K562 (cell line): ENCODE measurements at regions not wholly inside any gene's neighbourhood (a gene's known extent, or its start where the extent isn't known, plus 50 kb on each side); places are given as distances from the start of the nearest gene placed in this dataset.

Experiments used
- ATAC-seq: fragments of 200-7000 bp; cut with Tn5 transposase; 3 replicates; pipeline ENCODE4 v1.9.1; 2020; ENCODE audit warnings: moderate library complexity
- BruUV-seq: library from RNA; stranded (reverse); fragments of 400-500 nt; replicated peaks from 2 replicates; lab custom pipeline; 2021; lab: Mats Ljungman, UMichigan
- CTCF ChIA-PET: fragments of 300-600 bp; formaldehyde crosslinking; extraction: SDS; loops from one replicate; lab custom pipeline; 2021; ENCODE audit warnings: low intra/inter-chr PET ratio; lab: Yijun Ruan, JAX
- POLR2A ChIA-PET: fragments of 300-600, 350-650 bp; sonication (Branson Sonifier 250); formaldehyde crosslinking; extraction: SDS; loops from one replicate; lab custom pipeline; 2021; ENCODE audit warnings: antibody characterized with exemption, inconsistent platforms; lab: Yijun Ruan, JAX
- DNase-seq, 4 experiments: peaks; one replicate each; pipeline versions ENCODE4 v3.0.0 to v3.0.0-alpha.2; 2011 to 2018; ENCODE audit warnings: low spot score in 3 of 4, mixed read lengths in 3 of 4; ENCODE audit errors: extremely low read depth in 1 of 4
- FAIRE-seq: peaks from 2 replicates; lab custom pipeline; 2011; peaks lifted over from hg19 to GRCh38; lab: Jason Lieb, UNC
- H2AFZ ChIP-seq: 2 replicates; pipeline ENCODE4 v1.6.0; 2011; ENCODE audit warnings: low read depth, low read length, control low read depth, inconsistent platforms
- H3K27ac ChIP-seq: fragments of 200-600 bp; 3 replicates; pipeline ENCODE4 v1.8.0; 2011; ENCODE audit warnings: low read depth, mild to moderate bottlenecking, control low read depth, inconsistent platforms, low read length, moderate library complexity, mixed read lengths; ENCODE audit errors: extremely low read depth
- H3K27me3 ChIP-seq, 2 experiments: fragments of 300-600 bp in 1 of 2; 2 replicates in 1 of 2; 3 replicates in 1 of 2; pipeline versions ENCODE4 v1.6.0 to v1.8.0; 2011; ENCODE audit warnings: inconsistent platforms in 2 of 2, low read length in 2 of 2, mild to moderate bottlenecking in 1 of 2, mixed read lengths in 1 of 2, moderate library complexity in 1 of 2; ENCODE audit not compliant: control insufficient read depth in 2 of 2, insufficient read depth in 2 of 2
- H3K36me3 ChIP-seq: fragments of 300-600 bp; 3 replicates; pipeline ENCODE4 v1.8.0; 2011; ENCODE audit warnings: mild to moderate bottlenecking, low read length, inconsistent platforms; ENCODE audit not compliant: control insufficient read depth, insufficient read depth
- H3K4me1 ChIP-seq, 2 experiments: fragments of 200-600 bp in 1 of 2; replicated peaks in 1 of 2; 2 replicates in 1 of 2; 3 replicates in 1 of 2; pipeline versions ENCODE4 v1.5.1 to v1.8.0; 2011; ENCODE audit warnings: inconsistent platforms in 2 of 2, low read length in 2 of 2, mild to moderate bottlenecking in 1 of 2, mixed read lengths in 1 of 2, moderate library complexity in 1 of 2; ENCODE audit not compliant: control insufficient read depth in 2 of 2, insufficient read depth in 2 of 2
- H3K4me2 ChIP-seq: 2 replicates; pipeline ENCODE4 v1.6.1; 2011; ENCODE audit warnings: low read length, control low read depth, inconsistent platforms, mixed read lengths; ENCODE audit not compliant: insufficient read depth
- H3K4me3 ChIP-seq: fragments of 200-600 bp; sonication (generic), shearing (Covaris generic); 2 replicates; pipeline ENCODE4 v1.5.1; 2016; ENCODE audit warnings: control low read depth, inconsistent platforms
- H3K79me2 ChIP-seq: fragments of 200-600 bp; 3 replicates; pipeline ENCODE4 v1.8.0; 2011; ENCODE audit warnings: low read length, inconsistent platforms; ENCODE audit not compliant: control insufficient read depth, insufficient read depth
- H3K9ac ChIP-seq, 2 experiments: 2 replicates each; pipeline versions ENCODE4 v1.6.0 to v1.6.1; 2011; ENCODE audit warnings: low read depth in 2 of 2, low read length in 2 of 2, control low read depth in 1 of 2, inconsistent platforms in 1 of 2, mild to moderate bottlenecking in 1 of 2, mixed read lengths in 1 of 2; ENCODE audit not compliant: insufficient read depth in 1 of 2
- H3K9me1 ChIP-seq: one replicate; pipeline ENCODE4 v1.6.0; 2011; ENCODE audit warnings: inconsistent platforms, mild to moderate bottlenecking, low read length, moderate library complexity; ENCODE audit not compliant: control insufficient read depth, insufficient read depth
- H3K9me3 ChIP-seq: replicated peaks from 2 replicates; pipeline ENCODE4 v1.5.1; 2011; ENCODE audit warnings: low read depth, low read length, inconsistent platforms; ENCODE audit not compliant: control insufficient read depth, insufficient read depth
- H4K20me1 ChIP-seq: replicated peaks from 2 replicates; pipeline ENCODE4 v1.6.1; 2011; ENCODE audit warnings: low read length, inconsistent platforms, mixed read lengths; ENCODE audit not compliant: control insufficient read depth, insufficient read depth
- MCM2 ChIP-seq: fragments of 450-650 bp; IDR thresholded peaks from 2 replicates; pipeline ENCODE4 v1.6.1; 2017; ENCODE audit warnings: low read depth, mild to moderate bottlenecking
- STAT6 ChIP-seq: sonication (generic); formaldehyde crosslinking; IDR thresholded peaks from 2 replicates; pipeline ENCODE4 v1.8.1; 2023; ENCODE audit warnings: mild to moderate bottlenecking, missing genetic modification reagents
- WGBS: fragments of 100-300 bp; shearing (Covaris generic); methylation state at CpG from one replicate; pipeline ENCODE4 v1.1.6; 2016; ENCODE audit warnings: low coverage, mixed read lengths; ENCODE audit not compliant: insufficient coverage; ENCODE audit errors: missing lambda C conversion rate; 5-methylcytosine and 5-hydroxymethylcytosine counted together
- in situ Hi-C: fragments of 300-500 bp; cut with MboI; formaldehyde crosslinking; loops from 4 replicates; pipeline ENCODE4 v1.15.0; 2018; ENCODE audit warnings: inconsistent platforms, mixed read lengths
- intact Hi-C: fragments of 100-400 bp; cut with micrococcal nuclease; formaldehyde crosslinking; loops from 2 replicates; pipeline ENCODE4 v1.14.2; 2022
- TF ChIP-seq, protein P1 (sequence below), 2 experiments: fragments of 450-650 bp; IDR thresholded peaks; 2 replicates each; pipeline ENCODE4 v1.6.1; 2016; ENCODE audit warnings: mild to moderate bottlenecking in 2 of 2, borderline replicate concordance in 1 of 2, low read depth in 1 of 2, moderate library complexity in 1 of 2
- TF ChIP-seq, protein P2 (sequence below): fragments of 450-650 bp; IDR thresholded peaks from 2 replicates; pipeline ENCODE4 v1.6.1; 2018; ENCODE audit not compliant: partially characterized antibody

DNA sequence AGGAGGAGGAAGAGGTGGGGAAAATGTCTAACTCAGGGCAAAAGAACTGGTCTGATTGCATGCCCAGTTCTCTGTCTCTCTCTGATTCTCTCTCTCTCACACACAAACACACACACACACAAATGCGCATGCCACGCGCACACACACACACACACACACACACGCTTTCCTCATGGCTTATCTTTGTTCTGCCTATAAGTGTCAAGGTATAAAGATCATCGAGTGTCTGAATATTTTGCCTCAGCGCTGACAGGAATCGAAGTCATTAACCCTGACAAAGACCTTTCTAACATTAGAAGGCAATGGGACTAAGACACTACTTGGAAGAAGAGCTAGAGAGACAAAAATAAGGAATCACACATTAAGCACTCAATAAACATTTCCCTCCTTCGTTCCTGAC is 497.1 kb upstream of the KLHL29 start:
- no peak overlapping the region for H3K4me3 ChIP-seq
- no peaks in the 10 kb centered on the region for H3K4me1 ChIP-seq
- CTCF ChIA-PET, result no interaction called here
- H3K9me1 ChIP-seq, result no peaks in the 10 kb centered on the region
- H3K4me2 ChIP-seq, result no peak overlapping the region
- POLR2A ChIA-PET, result no interaction called here
- 0% methylated on average over 8 of the region's 8 CpGs for WGBS
- H3K9ac ChIP-seq, result no peak overlapping the region
- no peaks in the 10 kb centered on the region for H3K27me3 ChIP-seq
- ATAC-seq (no peak), FAIRE-seq (no peak), DNase-seq (no peak)
- TF ChIP-seq MCM2 (no peak), STAT6 (CRISPR knock-in tag) (no peak)
- TF ChIP-seq, protein P1, sequence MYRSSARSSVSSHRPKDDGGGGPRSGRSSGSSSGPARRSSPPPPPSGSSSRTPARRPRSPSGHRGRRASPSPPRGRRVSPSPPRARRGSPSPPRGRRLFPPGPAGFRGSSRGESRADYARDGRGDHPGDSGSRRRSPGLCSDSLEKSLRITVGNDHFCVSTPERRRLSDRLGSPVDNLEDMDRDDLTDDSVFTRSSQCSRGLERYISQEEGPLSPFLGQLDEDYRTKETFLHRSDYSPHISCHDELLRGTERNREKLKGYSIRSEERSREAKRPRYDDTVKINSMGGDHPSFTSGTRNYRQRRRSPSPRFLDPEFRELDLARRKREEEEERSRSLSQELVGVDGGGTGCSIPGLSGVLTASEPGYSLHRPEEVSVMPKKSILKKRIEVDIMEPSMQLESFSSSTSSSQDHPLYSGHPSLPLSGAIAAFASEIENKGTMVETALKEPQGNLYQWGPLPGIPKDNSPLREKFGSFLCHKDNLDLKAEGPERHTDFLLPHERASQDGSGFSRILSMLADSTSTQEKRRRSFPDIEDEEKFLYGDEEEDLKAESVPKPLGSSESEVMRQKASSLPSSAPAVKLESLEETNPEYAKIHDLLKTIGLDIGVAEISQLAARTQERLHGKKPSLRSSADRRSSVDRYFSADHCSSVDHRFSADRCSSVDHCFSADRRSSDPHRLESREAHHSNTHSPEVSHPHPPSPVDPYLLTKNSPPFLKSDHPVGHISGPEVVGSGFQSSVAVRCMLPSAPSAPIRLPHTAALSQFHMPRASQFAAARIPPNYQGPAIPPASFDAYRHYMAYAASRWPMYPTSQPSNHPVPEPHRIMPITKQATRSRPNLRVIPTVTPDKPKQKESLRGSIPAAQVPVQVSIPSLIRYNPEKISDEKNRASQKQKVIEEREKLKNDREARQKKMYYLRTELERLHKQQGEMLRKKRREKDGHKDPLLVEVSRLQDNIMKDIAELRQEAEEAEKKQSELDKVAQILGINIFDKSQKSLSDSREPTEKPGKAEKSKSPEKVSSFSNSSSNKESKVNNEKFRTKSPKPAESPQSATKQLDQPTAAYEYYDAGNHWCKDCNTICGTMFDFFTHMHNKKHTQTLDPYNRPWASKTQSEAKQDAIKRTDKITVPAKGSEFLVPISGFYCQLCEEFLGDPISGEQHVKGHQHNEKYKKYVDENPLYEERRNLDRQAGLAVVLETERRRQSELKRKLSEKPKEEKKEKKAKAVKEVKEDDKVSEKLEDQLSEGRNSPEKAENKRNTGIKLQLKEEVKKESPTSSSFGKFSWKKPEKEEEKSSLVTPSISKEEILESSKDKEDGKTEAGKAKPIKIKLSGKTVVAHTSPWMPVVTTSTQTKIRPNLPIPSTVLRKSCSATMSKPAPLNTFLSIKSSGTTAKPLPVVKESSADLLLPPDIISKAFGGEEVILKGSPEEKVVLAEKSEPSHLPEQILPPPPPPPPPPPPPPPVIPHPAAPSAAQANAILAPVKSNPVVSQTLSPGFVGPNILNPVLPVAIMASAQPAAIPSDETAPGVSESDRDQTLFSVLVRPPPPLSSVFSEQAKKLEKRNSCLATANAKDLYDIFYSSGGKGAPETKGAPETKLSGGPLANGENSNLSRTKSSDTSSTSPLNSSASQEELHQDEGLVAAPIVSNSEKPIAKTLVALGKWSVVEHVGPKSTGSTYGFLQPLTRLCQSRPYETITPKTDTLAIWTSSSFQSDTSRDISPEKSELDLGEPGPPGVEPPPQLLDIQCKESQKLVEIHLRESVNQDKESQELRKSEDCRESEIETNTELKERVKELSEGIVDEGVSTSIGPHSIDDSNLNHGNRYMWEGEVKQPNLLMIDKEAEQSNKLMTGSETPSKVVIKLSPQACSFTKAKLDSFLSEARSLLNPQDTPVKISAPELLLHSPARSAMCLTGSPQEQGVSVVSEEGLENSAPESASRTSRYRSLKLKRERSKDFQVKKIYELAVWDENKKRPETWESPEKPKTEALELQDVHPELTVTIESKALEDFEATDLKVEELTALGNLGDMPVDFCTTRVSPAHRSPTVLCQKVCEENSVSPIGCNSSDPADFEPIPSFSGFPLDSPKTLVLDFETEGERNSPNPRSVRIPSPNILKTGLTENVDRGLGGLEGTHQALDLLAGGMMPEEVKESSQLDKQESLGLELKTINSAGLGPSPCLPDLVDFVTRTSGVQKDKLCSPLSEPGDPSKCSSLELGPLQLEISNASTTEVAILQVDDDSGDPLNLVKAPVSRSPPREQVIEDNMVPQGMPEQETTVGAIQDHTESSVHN (IDR thresholded peaks at IDR 0.05; ENCODE audit: borderline replicate concordance in 1 of 2, low read depth in 1 of 2), result no peak
- TF ChIP-seq, protein P2, sequence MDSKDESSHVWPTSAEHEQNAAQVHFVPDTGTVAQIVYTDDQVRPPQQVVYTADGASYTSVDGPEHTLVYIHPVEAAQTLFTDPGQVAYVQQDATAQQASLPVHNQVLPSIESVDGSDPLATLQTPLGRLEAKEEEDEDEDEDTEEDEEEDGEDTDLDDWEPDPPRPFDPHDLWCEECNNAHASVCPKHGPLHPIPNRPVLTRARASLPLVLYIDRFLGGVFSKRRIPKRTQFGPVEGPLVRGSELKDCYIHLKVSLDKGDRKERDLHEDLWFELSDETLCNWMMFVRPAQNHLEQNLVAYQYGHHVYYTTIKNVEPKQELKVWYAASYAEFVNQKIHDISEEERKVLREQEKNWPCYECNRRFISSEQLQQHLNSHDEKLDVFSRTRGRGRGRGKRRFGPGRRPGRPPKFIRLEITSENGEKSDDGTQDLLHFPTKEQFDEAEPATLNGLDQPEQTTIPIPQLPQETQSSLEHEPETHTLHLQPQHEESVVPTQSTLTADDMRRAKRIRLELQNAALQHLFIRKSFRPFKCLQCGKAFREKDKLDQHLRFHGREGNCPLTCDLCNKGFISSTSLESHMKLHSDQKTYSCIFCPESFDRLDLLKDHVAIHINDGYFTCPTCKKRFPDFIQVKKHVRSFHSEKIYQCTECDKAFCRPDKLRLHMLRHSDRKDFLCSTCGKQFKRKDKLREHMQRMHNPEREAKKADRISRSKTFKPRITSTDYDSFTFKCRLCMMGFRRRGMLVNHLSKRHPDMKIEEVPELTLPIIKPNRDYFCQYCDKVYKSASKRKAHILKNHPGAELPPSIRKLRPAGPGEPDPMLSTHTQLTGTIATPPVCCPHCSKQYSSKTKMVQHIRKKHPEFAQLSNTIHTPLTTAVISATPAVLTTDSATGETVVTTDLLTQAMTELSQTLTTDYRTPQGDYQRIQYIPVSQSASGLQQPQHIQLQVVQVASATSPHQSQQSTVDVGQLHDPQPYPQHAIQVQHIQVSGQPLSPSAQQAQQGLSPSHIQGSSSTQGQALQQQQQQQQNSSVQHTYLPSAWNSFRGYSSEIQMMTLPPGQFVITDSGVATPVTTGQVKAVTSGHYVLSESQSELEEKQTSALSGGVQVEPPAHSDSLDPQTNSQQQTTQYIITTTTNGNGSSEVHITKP, result no peak
- no peak overlapping the region for H3K27ac ChIP-seq
- H2AFZ ChIP-seq, result no peak overlapping the region
- intact Hi-C loops (no loop called here), in situ Hi-C loops (no loop called here)
- no TSS peak for BruUV-seq
- no peaks in the 10 kb centered on the region for H3K9me3 ChIP-seq
- H3K36me3 ChIP-seq, result no peaks in the 10 kb centered on the region
- H3K79me2 ChIP-seq, result no peaks in the 10 kb centered on the region
- no peaks in the 10 kb centered on the region for H4K20me1 ChIP-seq
